ENCODE measurements at regions not wholly inside any gene's neighbourhood (a gene's known extent, or its start where the extent isn't known, plus 50 kb on each side); places are given as distances from the start of the nearest gene placed in this dataset.

GRCh38 chr11:133695387-133695786 is 149.9 kb downstream of the SPATA19 start:
- no peak for ATAC-seq
- no peak for TF ChIP-seq CTCF (IDR thresholded peaks at IDR 0.05)
- TF ChIP-seq POLR2AphosphoS5 (IDR thresholded peaks at IDR 0.05) = no peak
- TF ChIP-seq EP300 (IDR thresholded peaks at IDR 0.05) = no peak
- no peak for TF ChIP-seq POLR2A (IDR thresholded peaks at IDR 0.05)
- H3K36me3 ChIP-seq = no peaks in the 10 kb centered on the region
- H3K27ac ChIP-seq = no peak overlapping the region
- no peaks in the 10 kb centered on the region for H3K27me3 ChIP-seq
- WGBS, 2 donors (ENCODE audit: low coverage in 1 of 2) = 29% methylated on average over 1 of the region's 2 CpGs; no CpG with 5 or more reads in 1 of the 2 donors
- H3K4me1 ChIP-seq = no peaks in the 10 kb centered on the region
- no peak overlapping the region for H3K4me3 ChIP-seq
- H3K9me3 ChIP-seq = no peaks in the 10 kb centered on the region

DNA sequence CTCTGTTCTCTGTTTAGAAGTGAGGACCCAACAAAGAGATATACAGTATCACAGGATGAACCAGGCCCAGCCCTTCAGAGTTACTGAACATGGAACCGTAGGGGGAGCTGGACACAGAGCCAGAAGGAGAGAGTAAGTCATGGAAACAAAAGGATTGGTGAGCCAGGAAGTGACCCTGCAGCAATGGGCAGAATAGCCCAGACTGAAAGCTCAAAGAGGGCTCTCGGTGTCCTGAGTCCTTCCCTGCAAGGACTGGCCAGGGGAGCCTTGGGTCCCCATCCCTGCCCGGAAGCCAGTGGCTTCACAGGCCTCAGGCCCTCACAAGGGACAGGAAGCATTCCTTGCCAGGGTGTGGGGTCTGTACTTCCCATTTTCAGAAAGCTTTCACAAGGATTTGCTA is 150.6 kb downstream of the SPATA19 start:
- ATAC-seq = no peak
- H3K27ac ChIP-seq = no peak overlapping the region
- WGBS, 2 donors (ENCODE audit: low coverage in 1 of 2) = 41 to 86% methylated on average over 2 to 3 of the region's 3 CpGs

GRCh38 chr11:133693110-133693509 is 152.2 kb downstream of the SPATA19 start:
- Histone ChIP-seq H3K36me3 (no peaks in the 10 kb centered on the region), H3K27ac (no peak overlapping the region), H3K27me3 (no peaks in the 10 kb centered on the region), H3K4me1 (no peaks in the 10 kb centered on the region), H3K4me3 (no peak overlapping the region), H3K9me3 (no peaks in the 10 kb centered on the region)
- ATAC-seq = no peak
- TF ChIP-seq EP300 (IDR thresholded peaks at IDR 0.05) = no peak
- TF ChIP-seq POLR2AphosphoS5 (IDR thresholded peaks at IDR 0.05) = no peak
- no peak for TF ChIP-seq CTCF (IDR thresholded peaks at IDR 0.05)
- no peak for TF ChIP-seq POLR2A (IDR thresholded peaks at IDR 0.05)
- 57% methylated on average over 1 of the region's 9 CpGs; no CpG with 5 or more reads in 1 of the 2 donors for WGBS, 2 donors (ENCODE audit: low coverage in 1 of 2)

More for the DNA sequence above, 150.6 kb downstream of the SPATA19 start:
- H3K36me3 ChIP-seq = no peaks in the 10 kb centered on the region
- TF ChIP-seq CTCF (IDR thresholded peaks at IDR 0.05) (no peak), POLR2A (IDR thresholded peaks at IDR 0.05) (no peak), POLR2AphosphoS5 (IDR thresholded peaks at IDR 0.05) (no peak), EP300 (IDR thresholded peaks at IDR 0.05) (no peak)
- H3K4me3 ChIP-seq = no peak overlapping the region
- H3K27me3 ChIP-seq = no peaks in the 10 kb centered on the region
- H3K4me1 ChIP-seq = no peaks in the 10 kb centered on the region
- no peaks in the 10 kb centered on the region for H3K9me3 ChIP-seq

- no peak overlapping the region for H3K27ac ChIP-seq
- WGBS, 2 donors (ENCODE audit: low coverage in 1 of 2) = 51 to 65% methylated on average over 8 of the region's 8 CpGs
- no peak for TF ChIP-seq CTCF (IDR thresholded peaks at IDR 0.05)
- TF ChIP-seq POLR2AphosphoS5 (IDR thresholded peaks at IDR 0.05) = no peak
- no peak for TF ChIP-seq EP300 (IDR thresholded peaks at IDR 0.05)
- no peak for TF ChIP-seq POLR2A (IDR thresholded peaks at IDR 0.05)
- no peak for ATAC-seq
- no peak overlapping the region for H3K4me3 ChIP-seq
- H3K4me1 ChIP-seq = no peaks in the 10 kb centered on the region
- H3K9me3 ChIP-seq = no peaks in the 10 kb centered on the region
- no peaks in the 10 kb centered on the region for H3K36me3 ChIP-seq
- H3K27me3 ChIP-seq = peaks cover 2% of the 10 kb centered on the region
Observed at GRCh38 chr11:133692126-133692934, 153.0 kb downstream of the SPATA19 start.

- Histone ChIP-seq H3K27me3 (peaks cover 9% of the 10 kb centered on the region), H3K27ac (no peak overlapping the region), H3K4me1 (no peaks in the 10 kb centered on the region), H3K9me3 (no peaks in the 10 kb centered on the region), H3K4me3 (no peak overlapping the region), H3K36me3 (no peaks in the 10 kb centered on the region)
- TF ChIP-seq POLR2A (IDR thresholded peaks at IDR 0.05) (no peak), POLR2AphosphoS5 (IDR thresholded peaks at IDR 0.05) (no peak), CTCF (IDR thresholded peaks at IDR 0.05) (no peak)
- no peak for ATAC-seq
- WGBS, 2 donors (ENCODE audit: low coverage in 1 of 2) = 77 to 83% methylated on average over 4 to 5 of the region's 5 CpGs
Observed at GRCh38 chr11:133687781-133688180, 155.5 kb upstream of the OPCML start.
